ENCODE measurements at regions not wholly inside any gene's neighbourhood (a gene's known extent, or its start where the extent isn't known, plus 50 kb on each side); places are given as distances from the start of the nearest gene placed in this dataset.

DNA sequence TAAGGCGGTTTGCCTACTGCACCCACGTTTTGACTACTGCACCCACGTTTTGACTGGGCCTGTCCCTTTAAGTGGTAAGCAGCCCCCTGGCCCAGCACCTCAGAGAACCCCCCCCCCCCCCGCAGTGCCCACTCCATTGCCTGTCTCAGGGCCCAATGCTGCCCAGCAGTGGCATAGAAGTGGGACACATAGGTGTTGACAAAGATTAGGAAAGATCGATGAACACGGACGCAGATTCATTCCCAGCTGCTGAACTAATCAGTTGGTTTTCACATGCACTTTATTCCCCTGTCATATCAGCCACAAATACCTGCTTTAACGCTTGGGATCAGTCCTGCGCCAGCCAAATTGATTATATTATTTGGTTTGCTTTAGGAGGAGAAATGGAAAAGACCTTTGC is 268.8 kb upstream of the SKOR2 start:
- Mint-ChIP-seq H3K9me3 (peaks cover 6% of the 10 kb centered on the region), H3K4me3 (no peak overlapping the region), H3K4me1 (no peaks in the 10 kb centered on the region), H3K27ac (no peak overlapping the region), H3K36me3 (ENCODE audit: low read depth) (no peaks in the 10 kb centered on the region), H3K27me3 (ENCODE audit: low read depth, poor library complexity) (peaks cover 16% of the 10 kb centered on the region)
- no peak for DNase-seq
- TF ChIP-seq, protein P1, sequence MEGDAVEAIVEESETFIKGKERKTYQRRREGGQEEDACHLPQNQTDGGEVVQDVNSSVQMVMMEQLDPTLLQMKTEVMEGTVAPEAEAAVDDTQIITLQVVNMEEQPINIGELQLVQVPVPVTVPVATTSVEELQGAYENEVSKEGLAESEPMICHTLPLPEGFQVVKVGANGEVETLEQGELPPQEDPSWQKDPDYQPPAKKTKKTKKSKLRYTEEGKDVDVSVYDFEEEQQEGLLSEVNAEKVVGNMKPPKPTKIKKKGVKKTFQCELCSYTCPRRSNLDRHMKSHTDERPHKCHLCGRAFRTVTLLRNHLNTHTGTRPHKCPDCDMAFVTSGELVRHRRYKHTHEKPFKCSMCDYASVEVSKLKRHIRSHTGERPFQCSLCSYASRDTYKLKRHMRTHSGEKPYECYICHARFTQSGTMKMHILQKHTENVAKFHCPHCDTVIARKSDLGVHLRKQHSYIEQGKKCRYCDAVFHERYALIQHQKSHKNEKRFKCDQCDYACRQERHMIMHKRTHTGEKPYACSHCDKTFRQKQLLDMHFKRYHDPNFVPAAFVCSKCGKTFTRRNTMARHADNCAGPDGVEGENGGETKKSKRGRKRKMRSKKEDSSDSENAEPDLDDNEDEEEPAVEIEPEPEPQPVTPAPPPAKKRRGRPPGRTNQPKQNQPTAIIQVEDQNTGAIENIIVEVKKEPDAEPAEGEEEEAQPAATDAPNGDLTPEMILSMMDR (IDR thresholded peaks at IDR 0.05) = no peak

DNA sequence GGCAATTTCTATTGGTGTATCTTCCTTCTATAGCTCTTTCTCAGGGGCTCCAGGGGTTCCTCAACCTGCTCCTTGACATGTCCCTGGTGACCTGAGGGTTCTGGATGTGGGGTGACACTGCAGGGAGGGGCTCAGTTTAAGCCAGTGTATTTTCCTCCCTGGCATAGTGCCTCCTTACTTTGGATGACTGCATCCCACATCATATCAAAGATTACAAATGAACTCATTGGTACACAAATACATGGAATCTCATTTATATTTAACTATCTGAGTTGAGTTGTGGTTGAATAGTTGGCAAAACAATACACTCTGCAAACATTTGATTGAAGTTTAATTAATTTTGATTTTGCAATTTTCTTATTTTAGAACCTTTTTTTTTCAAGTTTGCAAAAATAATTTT is 268.2 kb upstream of the SKOR2 start:
- no peak for DNase-seq
- Mint-ChIP-seq H3K36me3 (ENCODE audit: low read depth) (no peaks in the 10 kb centered on the region), H3K4me1 (no peaks in the 10 kb centered on the region), H3K9me3 (peaks cover 6% of the 10 kb centered on the region), H3K4me3 (no peak overlapping the region), H3K27ac (no peak overlapping the region), H3K27me3 (ENCODE audit: low read depth, poor library complexity) (peaks cover 16% of the 10 kb centered on the region)
- TF ChIP-seq, protein P1 (IDR thresholded peaks at IDR 0.05) = no peak

DNA sequence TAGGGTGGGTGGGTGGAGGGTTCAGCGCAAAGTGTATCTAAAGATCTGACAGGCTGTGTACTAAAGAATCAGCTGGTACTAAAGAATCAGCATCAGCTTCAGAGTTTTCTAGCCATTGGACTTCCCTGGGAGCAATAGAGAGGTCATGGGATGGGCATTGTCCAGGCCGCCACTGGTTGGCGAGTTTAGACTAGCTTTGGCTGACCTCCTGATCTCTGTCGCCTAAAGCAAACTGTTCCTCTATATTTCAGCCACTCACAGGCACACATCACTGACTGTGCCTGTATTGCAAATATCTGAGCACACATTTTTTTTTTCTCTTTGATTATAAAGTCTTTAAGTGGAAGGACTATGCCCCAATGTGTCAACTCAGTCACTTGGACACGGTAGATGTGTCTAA is 267.8 kb upstream of the SKOR2 start:
- no peaks in the 10 kb centered on the region for H3K4me1 Mint-ChIP-seq

DNA sequence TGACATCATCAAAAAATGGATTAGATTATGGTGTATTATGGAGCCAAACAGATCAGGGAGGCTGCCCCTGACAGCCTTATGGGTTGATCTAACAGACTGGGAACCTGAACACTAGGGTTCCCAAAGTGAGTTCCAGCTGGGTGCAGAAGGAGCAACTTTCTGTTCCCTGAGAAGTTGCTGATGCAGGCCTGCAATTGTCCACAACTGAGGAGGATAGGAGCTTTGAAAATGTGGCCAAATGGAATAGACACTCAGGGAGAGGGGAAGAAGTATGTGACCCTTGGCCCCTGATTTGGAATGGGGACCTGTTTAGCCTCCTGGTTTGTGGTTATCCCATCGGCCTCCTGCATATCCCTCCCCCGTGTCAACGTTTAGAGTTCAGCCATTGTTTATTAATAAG is 262.2 kb upstream of the SKOR2 start:
- Mint-ChIP-seq H3K27me3 (ENCODE audit: low read depth, poor library complexity) (peaks cover 10% of the 10 kb centered on the region), H3K4me1 (peaks cover 13% of the 10 kb centered on the region), H3K36me3 (ENCODE audit: low read depth) (no peaks in the 10 kb centered on the region), H3K27ac (no peak overlapping the region), H3K9me3 (peaks cover 6% of the 10 kb centered on the region), H3K4me3 (no peak overlapping the region)
- no peak for DNase-seq
- TF ChIP-seq, protein P1 (IDR thresholded peaks at IDR 0.05) = no peak

More for the DNA sequence above, 267.8 kb upstream of the SKOR2 start:
- Mint-ChIP-seq H3K4me3 (no peak overlapping the region), H3K36me3 (ENCODE audit: low read depth) (no peaks in the 10 kb centered on the region), H3K27me3 (ENCODE audit: low read depth, poor library complexity) (peaks cover 15% of the 10 kb centered on the region), H3K27ac (no peak overlapping the region), H3K9me3 (peaks cover 6% of the 10 kb centered on the region)
- no peak for DNase-seq
- TF ChIP-seq, protein P1 (IDR thresholded peaks at IDR 0.05) = no peak

DNA sequence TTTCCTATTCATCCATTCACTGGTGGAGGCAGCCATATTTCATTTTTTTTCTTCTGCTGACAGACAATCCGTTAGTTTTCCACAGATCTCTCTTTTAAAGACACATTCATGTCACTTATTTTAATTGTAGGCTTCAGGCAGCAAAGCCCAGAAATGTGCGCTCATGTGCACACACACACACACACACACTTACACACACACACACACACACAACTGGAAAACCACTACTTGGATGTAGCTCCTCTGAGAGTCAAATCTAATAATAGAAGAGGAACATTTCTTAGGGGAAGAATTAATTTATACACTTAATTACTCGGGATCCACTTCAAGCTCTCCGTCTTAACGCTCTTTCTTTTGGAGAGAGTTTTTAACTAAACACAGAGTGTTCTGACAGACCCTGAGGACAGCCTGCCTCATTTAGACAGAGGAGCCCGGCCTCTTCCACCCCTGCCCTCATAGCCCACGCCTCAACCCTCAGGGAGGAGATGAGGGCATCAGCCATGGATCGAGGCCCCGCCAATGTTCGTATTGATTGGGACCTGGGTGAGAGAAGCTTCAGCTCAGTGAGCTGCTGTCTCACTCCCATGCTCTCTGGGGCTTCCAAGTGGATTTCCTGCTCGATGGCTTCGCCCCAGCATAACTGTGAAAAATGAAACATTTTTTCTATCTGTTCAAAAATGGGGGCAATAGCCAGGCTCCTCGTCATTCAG is 261.4 kb upstream of the SKOR2 start:
- no peak overlapping the region for H3K27ac Mint-ChIP-seq

More for the DNA sequence above, 261.4 kb upstream of the SKOR2 start:
- H3K4me3 Mint-ChIP-seq = no peak overlapping the region
- H3K4me1 Mint-ChIP-seq = peaks cover 20% of the 10 kb centered on the region
- no peak for DNase-seq
- peaks cover 10% of the 10 kb centered on the region for H3K27me3 Mint-ChIP-seq (ENCODE audit: low read depth, poor library complexity)
- TF ChIP-seq, protein P1 (IDR thresholded peaks at IDR 0.05) = no peak
- peaks cover 6% of the 10 kb centered on the region for H3K9me3 Mint-ChIP-seq
- H3K36me3 Mint-ChIP-seq (ENCODE audit: low read depth) = no peaks in the 10 kb centered on the region
